Stimulated activated CD8-positive, alpha-beta memory T cell treated with anti-CD3 and anti-CD28 coated beads, Interleukin-7, amount 100 ng/mL, for 48 hours (primary cell): ENCODE measurements at regions not wholly inside any gene's neighbourhood (a gene's known extent, or its start where the extent isn't known, plus 50 kb on each side); places are given as distances from the start of the nearest gene placed in this dataset.
"Not testable (repeated sequence)": the region's sequence is repeated elsewhere in the genome, so short reads cannot be mapped to it uniquely, and the experiment has no call there.

Experiments
- DNase-seq, 2 donors: peaks; one replicate each; pipeline ENCODE4 v3.0.0-alpha.2; 2020; ENCODE audit warnings: low read depth in 1 of 2; ENCODE audit errors: extremely low read depth in 1 of 2

DNA sequence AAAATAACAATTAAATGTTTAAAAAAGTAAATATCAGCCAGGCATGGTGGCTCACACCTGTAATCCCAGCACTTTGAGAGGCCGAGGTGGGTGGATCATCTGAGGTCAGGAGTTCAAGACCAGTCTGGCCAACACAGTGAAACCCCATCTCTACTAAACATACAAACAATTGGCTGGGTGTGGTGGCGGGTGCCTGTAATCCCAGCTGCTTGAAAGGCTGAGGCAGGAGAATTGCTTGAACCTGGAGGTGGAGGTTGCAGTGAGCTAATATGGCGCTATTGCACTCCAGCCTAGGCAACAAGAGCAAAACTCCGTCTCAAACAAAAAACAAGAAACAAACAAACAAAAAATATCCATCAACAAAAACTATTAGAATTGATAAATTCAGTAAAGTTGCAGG lies 77.5 kb downstream of the SNX5 start:
- DNase-seq: not testable (repeated sequence)

DNA sequence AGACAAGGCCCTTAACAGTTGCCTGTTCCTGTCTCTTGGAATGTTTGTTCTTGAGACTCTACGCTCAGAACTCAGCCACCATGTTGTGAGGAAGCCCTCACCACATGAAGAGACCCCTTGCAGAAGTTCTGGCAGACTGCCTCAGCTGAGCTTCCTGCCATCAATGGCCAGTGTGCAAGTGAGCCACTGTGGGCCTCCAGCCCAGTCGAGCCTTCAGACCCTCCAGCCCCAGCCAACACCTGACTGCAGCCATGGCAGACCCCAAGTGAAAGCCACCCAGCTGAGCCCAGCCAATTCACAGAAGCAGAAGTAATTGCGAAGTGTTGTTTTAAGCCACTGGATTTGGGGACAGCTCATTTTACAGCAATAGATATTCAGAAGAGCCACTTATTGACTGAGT lies 78.3 kb downstream of the SNX5 start:
- no peak for DNase-seq

DNA sequence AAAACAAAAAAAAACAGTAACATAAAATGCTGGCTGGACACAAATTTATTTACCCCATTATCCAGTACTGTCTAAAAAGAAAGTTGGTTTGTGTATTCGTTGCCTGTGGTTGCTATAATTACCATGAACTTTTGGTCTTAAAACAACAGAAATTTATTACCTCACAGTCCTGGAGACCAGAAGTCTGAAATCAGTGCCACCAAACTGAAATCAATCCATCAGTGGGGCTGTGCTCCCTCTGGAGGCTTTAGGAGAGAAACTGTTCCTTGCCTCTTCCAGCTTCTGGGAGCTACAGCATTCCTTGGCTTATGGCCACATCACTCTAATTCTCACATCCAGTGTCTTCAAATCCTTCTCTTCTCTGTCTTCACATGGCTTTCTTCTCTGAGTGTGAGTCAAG lies 79.4 kb downstream of the SNX5 start:
- DNase-seq: no peak

DNA sequence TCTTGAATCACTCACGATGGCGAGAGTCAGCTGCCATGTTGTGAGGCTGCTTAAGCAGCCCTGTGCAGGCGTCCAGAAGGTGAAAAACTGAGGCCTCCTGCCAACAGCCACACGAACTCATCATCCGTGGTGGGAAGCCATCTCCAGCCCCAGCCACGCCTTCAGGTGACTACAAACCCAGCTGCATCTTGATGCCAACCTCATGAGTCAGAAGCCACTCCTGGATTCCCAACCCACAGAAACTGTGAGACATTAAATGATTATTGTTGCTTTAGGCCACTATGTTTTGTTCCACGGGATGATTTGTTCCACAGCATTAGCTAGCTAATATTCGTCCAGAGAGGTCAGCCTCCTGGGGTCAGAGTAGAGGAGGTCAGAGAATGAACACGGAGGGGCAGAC lies 80.5 kb downstream of the SNX5 start:
- no peak for DNase-seq

DNA sequence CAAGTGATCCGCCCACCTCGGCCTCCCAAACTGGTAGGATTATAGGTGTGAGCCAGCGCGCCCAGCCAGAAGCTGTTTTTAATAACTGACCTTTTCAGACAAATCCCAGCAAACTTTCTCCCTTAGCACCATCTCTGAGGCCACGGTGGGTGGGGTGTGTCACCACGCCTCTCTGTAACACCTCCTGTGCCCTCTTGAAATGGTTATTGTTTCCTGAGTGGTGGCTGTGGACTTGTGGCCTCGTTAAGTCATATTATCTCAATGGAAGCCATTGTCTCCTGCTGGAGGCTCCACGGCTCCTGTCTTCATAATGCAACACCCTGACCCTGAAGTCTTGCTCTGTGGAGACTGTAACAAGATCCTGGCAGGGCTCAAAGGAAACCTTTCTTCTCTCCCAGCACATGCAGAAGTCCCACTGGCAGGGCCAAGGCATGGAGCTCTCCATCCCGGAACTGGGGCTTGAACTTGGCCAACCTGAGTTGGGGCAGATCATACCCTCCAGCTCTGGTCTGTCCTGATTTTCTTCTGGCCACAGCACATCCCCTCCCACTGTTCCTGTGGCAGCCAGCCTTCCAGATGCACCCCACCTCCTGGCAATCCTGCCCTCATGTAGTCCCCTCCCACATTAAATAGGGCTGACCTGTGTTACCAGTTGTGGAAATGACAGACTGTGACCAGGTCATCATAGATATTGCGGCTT lies 81.1 kb downstream of the SNX5 start:
- DNase-seq: no peak

DNA sequence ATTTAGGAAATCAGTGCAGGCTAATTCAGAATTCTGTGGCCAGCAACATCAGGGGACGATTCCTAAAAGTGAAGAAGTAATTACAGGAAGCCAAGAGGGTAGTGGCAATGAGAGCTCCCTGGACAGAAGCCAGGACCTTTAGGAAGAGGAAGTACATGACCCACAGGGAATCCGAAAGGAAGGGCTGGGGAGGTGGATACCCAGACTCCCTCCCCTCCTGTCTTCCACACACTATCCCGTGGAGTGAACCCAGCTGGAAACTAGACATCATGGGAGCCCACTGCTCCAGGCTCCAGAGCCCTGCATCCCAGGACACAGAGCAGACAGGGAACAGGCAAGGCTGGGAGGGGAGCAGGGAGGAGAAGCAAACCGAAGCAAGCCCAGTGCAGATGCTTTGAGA lies 83.0 kb downstream of the SNX5 start:
- no peak for DNase-seq

DNA sequence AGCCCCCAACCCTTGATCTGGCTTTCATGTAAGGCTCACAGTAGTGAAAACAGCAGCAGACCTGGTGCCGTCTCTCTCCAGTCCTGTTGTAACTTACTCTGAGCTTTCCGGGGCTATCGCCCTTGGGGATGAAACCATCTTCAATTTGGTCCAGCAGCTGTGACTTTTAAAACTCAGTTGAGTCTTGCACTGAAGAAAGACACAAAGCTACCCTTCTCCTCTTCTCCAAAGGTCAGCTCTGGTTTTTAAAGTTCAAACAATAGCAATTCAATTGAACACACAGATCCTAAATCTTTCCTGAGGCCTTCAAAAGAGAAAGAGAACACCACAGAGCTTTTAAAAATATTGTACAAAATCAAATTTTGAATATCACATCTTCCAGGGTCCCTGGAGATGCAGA lies 83.5 kb downstream of the SNX5 start:
- DNase-seq: no peak

DNA sequence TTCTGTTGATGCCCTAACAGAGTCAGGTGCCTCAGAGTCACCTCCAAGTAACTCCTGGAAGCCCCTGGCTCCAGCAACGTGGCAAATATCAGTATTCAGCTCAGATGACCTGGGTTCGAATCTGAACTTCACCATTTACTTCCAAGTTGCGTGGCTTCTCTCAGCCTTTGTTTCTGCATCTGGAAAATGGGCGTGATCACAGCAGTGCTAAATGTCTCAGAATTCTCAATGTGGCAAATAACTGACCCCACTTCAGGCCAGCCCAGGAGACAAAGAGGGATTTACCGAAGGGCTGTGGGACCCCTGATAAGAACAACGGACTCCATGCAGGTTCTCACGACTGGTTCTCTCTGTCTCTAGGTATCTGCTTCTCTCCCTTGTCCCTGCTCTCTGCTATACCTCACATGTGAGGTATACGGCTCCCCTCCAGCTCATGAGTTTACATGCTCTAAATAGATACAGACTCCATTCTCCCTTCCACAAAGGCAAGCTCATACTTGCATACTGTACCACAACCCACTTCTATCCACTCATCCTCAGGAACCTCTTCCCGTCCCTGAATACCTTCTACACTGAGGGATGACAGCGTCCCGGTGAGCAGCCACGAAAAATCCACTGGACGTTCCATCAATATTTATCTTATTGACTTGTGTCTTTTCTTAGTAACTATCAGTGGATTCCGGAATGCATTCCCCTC lies 84.1 kb downstream of the SNX5 start:
- no peak for DNase-seq

DNA sequence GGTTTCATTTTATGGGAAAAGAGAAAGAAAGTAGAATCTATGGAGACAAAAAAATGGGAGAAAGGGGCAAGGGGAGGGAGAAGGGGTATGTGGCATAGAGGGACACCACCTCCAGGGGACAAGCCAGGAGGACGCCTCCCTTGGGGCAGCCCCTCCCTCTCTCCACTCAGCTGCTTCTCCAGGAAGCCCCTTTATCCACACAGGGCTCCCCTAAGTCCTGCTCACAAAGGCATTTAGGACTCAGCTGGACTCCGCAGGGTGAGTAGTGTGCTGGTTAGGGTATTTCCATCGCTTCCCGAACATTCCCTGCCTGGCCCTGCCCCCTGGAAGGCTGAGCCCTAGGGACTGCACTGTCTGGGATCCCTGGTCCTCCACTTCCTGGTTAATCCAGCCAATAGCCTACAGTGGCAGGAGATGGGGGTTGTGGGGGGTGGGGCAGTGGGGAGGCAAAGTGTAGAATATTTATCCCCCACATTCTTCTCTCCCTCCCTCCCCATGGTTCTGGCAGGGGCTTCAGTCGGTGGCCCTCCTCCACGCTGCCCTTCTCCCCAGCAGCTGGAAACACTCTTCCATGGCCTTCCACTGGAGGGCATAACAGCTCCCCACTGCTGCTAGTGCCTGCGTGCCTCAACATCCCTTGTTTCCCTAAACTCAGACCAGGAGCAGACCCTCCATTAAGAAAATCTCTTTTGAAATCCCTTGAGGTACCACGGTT lies 84.8 kb downstream of the SNX5 start:
- DNase-seq: no peak

DNA sequence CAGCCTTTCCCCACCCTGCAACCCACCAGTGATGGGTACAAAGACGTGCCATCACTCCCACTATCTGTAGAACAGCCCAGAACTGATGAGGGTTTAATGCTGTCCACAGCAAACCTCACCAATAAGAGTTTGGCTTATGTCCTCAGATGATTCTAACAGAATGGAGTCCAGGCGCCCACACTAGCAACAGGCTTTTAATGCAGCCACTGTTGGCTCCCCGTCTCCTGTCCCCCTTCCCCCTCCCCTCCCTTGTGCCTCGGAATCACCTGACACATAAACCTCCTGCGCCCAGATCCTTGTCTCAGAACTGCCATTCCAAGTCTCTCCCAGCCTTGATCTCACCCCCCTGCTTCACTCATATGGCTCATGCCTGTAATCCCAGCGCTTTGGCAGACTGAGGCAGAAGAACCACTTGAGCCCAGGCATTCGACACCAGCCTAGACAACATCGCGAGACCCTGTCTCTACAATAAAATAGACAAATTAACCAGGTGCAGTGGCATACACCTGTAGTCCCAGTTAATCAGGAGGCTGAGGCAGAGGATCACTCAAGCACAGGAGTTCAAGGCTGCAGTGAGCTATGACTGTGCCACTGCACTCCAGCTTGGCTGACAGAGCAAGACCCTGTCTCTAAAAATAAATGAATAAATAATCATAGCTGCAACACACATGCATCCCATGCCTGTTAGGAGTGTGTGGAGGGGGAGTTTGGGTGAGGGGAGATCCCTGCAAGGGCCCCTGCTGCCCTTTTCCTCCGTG lies 85.6 kb downstream of the SNX5 start:
- DNase-seq: no peak

DNA sequence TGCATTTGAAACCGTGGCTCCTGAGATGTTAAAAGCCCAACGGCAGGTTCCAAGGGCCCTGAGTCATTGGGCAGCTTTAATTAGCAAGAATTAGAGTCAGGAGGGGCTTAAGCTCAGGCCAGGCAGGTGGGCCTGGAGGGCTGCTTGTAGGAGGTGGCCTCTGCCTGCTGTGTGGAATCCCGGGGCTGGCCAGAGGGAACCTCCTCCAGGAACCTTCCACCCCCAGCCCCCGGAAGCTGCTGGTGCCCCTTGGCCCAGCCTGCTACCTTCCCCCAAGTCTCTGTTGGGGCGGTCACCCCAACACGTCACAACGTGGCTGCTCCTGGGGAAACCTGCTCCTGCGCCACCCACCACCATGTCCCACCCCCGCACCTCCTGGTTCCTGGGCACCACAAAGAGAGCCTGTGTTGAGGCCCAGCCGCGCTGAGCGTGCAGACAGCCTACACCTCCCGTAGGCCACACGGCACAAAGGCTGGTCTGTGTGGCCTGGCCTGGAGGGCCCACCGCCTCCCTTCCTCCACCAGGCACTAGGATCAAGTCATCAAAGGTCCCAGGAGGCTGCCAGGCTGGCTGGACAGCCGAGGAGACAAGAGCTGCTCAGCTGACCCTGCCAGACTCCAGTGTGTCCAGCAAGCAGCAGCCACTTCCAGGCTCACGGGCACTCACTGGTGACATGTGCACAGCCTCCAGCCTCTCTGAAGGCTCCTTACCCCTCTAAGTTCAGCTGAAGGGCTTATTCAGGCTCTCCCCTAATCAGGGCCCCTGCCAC lies 86.3 kb downstream of the SNX5 start:
- DNase-seq: no peak

DNA sequence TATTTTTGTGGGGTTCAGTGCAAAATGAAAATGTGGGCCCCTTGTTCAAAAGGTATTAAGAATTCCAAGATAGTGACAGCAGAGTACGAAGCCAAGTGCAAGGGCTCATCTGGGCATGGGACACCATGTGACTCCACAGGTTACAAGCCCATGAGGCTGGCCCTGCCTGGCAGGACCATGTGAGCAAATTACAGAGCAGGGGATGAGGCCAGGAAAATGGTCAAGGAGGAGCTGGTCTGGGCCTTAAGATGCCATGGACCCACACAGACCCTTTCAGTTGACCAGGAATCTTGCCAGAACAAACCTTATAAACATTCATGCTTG lies 86.9 kb downstream of the SNX5 start:
- no peak for DNase-seq

DNA sequence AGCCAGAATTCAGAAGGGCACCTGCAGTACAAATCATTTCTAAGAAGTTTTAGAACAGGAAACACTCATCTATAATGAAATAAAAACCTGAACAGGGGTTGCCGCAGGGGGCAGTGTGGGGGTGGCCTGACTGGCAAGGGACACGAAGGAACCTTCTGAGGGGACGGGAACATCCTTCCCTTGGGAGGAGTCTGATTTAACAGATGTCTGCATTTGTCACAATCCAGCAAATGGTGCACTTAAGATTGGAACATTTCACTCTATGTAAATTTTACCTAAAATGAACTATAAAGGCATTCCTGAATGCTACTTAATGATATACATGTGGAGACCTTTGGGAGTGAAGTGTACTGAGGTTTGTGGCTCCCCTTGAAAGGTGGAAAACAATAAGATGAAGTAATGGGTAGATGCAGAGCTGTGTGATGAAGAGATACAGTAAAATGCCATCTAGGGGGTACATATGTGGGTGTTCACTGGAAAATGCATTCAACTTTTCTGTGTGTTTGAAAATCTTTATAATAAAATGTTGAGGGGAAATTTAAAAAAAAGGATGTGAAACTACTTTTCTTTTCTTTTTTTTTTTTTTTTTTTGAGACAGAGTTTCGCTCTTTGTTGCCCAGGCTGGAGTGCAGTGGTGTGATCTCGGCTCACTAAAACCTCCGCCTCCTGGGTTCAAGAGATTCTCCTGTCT lies 89.5 kb downstream of the SNX5 start:
- DNase-seq: no peak

DNA sequence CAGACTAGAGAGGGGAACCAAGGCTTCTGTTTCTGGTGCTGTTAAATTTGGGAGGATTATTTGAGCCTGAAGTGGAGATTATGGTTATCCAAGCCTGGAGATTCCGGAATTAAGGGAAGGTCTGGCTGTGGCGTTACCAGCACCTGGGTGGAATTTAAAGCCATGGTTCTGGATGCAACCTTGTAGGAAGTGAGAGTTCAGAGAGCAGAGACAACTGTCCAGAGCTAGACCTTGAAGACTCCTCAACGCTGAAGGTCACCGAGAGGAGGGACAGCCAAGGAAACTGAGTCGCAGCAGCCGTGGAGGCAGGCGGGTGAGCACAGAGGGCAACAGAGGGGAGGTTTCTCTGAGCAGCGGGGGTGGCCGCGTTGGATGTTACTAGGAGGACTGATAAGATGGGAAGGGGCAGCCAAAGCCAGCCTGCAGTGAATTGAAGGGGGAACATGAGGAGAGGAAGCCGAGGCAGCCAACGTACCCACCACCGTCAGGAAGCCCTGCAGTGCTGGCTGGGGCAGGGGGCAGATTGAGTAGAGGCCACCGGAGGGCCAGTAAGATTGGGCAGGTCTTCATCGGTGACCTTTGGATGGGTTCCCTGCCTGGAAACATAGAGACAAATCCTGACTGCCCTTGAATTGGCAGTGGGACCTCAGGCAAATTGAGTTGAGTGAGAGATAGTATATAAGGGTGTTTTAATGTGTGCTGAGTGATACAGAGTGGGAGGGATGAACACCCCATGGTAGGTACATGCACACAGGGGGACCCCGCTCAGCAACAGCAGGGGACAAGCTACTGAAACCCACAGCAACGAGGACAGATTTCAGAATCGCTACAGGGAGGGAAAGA lies 90.3 kb downstream of the SNX5 start:
- DNase-seq: no peak

DNA sequence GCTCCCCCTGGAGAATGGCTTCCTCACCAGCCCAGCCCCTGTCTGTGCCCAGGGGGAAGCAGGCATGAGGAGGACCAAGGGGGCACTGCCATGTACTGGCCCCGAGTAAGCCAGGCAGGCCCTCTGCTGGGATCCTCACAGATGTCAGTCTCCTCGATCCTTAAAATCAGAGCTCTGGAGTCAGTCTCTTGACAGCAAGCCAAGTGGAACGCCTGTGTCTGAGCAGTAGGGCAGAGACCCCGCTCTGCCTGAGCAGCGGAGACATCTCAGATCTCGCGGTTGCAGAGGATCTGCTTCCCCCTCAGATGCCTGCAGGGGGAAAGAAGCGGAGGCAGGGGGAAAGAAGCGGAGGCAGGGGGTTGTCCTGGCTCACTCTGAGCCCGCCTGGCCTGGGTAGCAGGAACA lies 92.6 kb downstream of the SNX5 start:
- no peak for DNase-seq

DNA sequence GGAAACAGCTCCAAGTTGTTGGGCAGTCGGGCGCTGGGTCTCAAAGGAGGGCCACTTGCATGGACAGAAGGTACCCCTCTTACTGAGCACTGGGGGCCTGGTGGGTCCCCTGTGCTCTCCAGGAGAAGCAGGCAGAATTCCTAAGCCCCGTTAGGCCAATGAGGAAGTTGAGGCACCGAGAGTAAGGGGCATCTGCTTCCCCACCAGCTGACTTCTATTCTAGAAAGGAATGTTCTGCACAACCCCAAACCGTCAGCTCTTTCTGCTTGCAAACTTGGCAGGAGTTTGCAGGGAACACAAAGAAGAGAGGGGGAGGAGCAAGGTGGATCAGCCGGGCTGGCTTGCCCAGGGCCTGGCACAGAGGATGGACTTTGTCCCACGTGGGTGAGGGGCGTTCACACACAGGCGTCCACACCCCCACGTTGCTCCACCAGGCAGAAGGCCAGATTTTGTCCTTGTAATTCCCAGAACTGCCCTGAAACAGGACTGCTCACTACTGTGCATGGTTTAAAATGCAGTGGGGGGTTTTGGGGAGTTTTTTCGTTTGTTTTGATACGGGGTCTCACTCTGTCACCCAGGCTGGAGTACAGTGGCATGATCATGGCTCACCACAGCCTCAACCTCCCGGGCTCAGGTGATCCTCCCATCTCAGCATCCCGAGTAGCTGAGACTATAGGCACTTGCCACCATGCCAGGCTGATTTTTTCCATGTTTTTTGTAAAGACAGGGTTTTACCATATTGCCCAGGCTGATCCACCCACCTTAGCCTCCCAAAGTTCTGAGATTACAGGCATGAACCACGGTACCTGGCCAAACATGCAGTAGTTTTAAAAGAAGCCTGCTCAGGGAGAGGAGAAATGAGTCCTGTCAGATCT lies 93.3 kb downstream of the SNX5 start:
- no peak for DNase-seq

DNA sequence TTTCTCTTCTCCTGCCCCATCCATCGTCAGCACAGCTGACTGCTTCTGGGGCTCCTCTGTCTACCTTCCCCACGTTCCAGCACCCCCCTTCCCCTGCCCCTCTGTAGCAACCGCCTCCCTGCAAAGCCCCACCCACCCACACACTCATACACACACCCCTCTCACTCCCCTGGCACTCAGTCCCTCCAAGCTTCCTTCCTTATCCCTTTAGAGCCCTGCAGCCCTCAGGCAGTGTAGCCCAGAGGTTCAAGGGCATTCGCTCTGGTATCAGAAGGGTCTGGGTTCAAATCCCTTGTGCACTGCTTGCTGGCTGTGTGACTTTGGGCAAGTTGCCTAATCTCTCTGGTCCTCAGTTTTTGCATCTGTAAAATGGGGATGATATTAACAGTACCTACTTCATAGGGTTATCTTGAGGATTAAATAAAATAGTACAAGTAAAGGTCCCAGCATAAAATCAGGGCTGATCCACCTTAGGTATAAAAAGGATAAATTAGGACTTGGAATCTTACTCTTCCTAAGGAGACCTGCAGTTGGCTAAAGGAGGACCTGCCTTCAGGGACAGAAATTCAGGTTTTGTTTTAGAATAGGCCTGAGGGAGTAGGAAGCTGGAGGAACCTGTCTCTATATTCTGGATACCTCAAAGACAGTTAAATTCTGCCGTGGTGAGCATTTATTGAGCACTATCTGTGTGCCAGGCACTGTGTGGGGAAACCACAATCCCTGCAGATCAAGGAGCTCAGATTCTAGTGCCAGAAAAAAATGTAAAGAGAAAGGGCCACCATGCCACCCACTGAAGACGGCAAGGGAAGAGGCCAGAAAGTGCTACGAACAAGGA lies 94.1 kb downstream of the SNX5 start:
- DNase-seq: no peak
